Activated CD4-positive, alpha-beta T cell treated with anti-CD3 and anti-CD28 coated beads for 36 hours (primary cell): ENCODE measurements at regions not wholly inside any gene's neighbourhood (a gene's known extent, or its start where the extent isn't known, plus 50 kb on each side); places are given as distances from the start of the nearest gene placed in this dataset.
"Not testable (repeated sequence)": the region's sequence is repeated elsewhere in the genome, so short reads cannot be mapped to it uniquely, and the experiment has no call there.

Experiments used
- ATAC-seq: fragments of 200-7000 bp; cut with Tn5 transposase; one replicate; pipeline ENCODE4 v1.10.0; 2021; ENCODE audit warnings: mild to moderate bottlenecking, moderate library complexity
- CTCF ChIA-PET: fragments of 350-600 bp; sonication (Branson Sonifier 250); formaldehyde crosslinking; loops from one replicate; lab custom pipeline; 2021; ENCODE audit warnings: antibody characterized with exemption; lab: Charles Lee
- POLR2A ChIA-PET: fragments of 350-600 bp; sonication (Branson Sonifier 250); formaldehyde crosslinking; loops from one replicate; lab custom pipeline; 2021; ENCODE audit warnings: antibody characterized with exemption, inconsistent platforms; lab: Charles Lee
- DNase-seq: peaks from one replicate; pipeline ENCODE4 v3.0.0-alpha.2; 2020
- H3K27ac Mint-ChIP-seq: one replicate; pipeline ENCODE4 v1.8.0; 2021; ENCODE audit warnings: mixed read lengths
- H3K27me3 Mint-ChIP-seq: one replicate; pipeline ENCODE4 v1.8.0; 2021; ENCODE audit warnings: mixed read lengths
- H3K36me3 Mint-ChIP-seq: one replicate; pipeline ENCODE4 v1.8.0; 2021; ENCODE audit warnings: low read depth, mixed read lengths
- H3K4me1 Mint-ChIP-seq: one replicate; pipeline ENCODE4 v1.8.0; 2021; ENCODE audit warnings: mixed read lengths
- H3K4me3 Mint-ChIP-seq: one replicate; pipeline ENCODE4 v1.8.0; 2021; ENCODE audit warnings: mild to moderate bottlenecking, moderate library complexity, mixed read lengths
- H3K9me3 Mint-ChIP-seq: one replicate; pipeline ENCODE4 v1.8.0; 2021; ENCODE audit warnings: low read depth, mixed read lengths
- intact Hi-C, 2 experiments: fragments of 100-400 bp; cut with DNase I in 1 of 2; cut with micrococcal nuclease in 1 of 2; formaldehyde crosslinking; loops; one replicate each; pipeline versions ENCODE4 v1.14.2 to v1.15.1; 2022 to 2024; cut with DNase I, micrococcal nuclease

GRCh38 chr2:195536906-195537305 is 120.1 kb upstream of the SLC39A10 start:
- Mint-ChIP-seq H3K36me3 (peaks cover 9% of the 10 kb centered on the region), H3K4me1 (peaks cover 84% of the 10 kb centered on the region), H3K4me3 (peak overlapping the region; percentile 41), H3K27me3 (no peaks in the 10 kb centered on the region), H3K27ac (peak overlapping the region; percentile 100), H3K9me3 (peaks cover 14% of the 10 kb centered on the region)
- ATAC-seq: no peak
- DNase-seq: no peak
- CTCF ChIA-PET: interaction anchor here (1.1 to 4.3 kb wide), 3 partner anchors 8 to 123 kb away, joined by 3 to 33 read pairs (median 5); no protein-coding TSS in a partner anchor
- intact Hi-C loops: loop anchor here (1.0 to 10.0 kb wide), 4 partner anchors 7 to 638 kb away; partner anchors contain the start of gene STK17B (in 2 of the 2)
- POLR2A ChIA-PET: interaction anchor here (1.3 to 5.2 kb wide), 3 partner anchors 8 to 24 kb away, joined by 3 to 44 read pairs (median 33); no protein-coding TSS in a partner anchor

- H3K9me3 Mint-ChIP-seq: peaks cover 9% of the 10 kb centered on the region
- ChIA-PET CTCF (interaction anchor here (1.6 to 4.3 kb wide), 4 partner anchors 9 to 124 kb away, joined by 5 to 33 read pairs (median 17); no protein-coding TSS in a partner anchor), POLR2A (interaction anchor here (0.7 to 5.2 kb wide), 6 partner anchors 8 to 121 kb away, joined by 3 to 44 read pairs (median 16); partner anchors contain the start of gene SLC39A10)
- H3K27me3 Mint-ChIP-seq: no peaks in the 10 kb centered on the region
- H3K27ac Mint-ChIP-seq: peak overlapping the region; percentile 100
- DNase-seq: peak; percentile 86
- H3K36me3 Mint-ChIP-seq: peaks cover 5% of the 10 kb centered on the region
- peaks cover 88% of the 10 kb centered on the region for H3K4me1 Mint-ChIP-seq
- peak overlapping the region; percentile 48 for H3K4me3 Mint-ChIP-seq
- ATAC-seq: peak; percentile 67
- intact Hi-C loops: loop anchor here (1.0 to 10.0 kb wide), 5 partner anchors 8 to 639 kb away; partner anchors contain the start of gene STK17B (in 2 of the 2)
Observed at GRCh38 chr2:195535911-195536522, 121.0 kb upstream of the SLC39A10 start.

GRCh38 chr2:195534971-195535370 is 122.1 kb upstream of the SLC39A10 start:
- Mint-ChIP-seq H3K4me3 (peak overlapping the region; percentile 78), H3K27me3 (no peaks in the 10 kb centered on the region), H3K4me1 (peaks cover 91% of the 10 kb centered on the region), H3K9me3 (peaks cover 5% of the 10 kb centered on the region), H3K27ac (peak overlapping the region; percentile 100), H3K36me3 (peaks cover 5% of the 10 kb centered on the region)
- intact Hi-C loops: loop anchor here (1.0 to 10.0 kb wide), 6 partner anchors 24 to 640 kb away; partner anchors contain the start of genes STK17B (in 2 of the 2) and SLC39A10 (in 1 of the 2)
- ChIA-PET CTCF (interaction anchor here (1.2 to 4.3 kb wide), 5 partner anchors 10 to 543 kb away, joined by 3 to 33 read pairs (median 12); no protein-coding TSS in a partner anchor), POLR2A (interaction anchor here (0.9 to 5.2 kb wide), 5 partner anchors 10 to 125 kb away, joined by 5 to 44 read pairs (median 30); partner anchors contain the start of gene SLC39A10)
- DNase-seq (no peak), ATAC-seq (no peak)

- Mint-ChIP-seq H3K4me3 (peak overlapping the region; percentile 78), H3K27me3 (no peaks in the 10 kb centered on the region), H3K27ac (peak overlapping the region; percentile 100), H3K9me3 (peaks cover 5% of the 10 kb centered on the region), H3K36me3 (peaks cover 5% of the 10 kb centered on the region), H3K4me1 (peaks cover 82% of the 10 kb centered on the region)
- ChIA-PET CTCF (interaction anchor here (0.9 to 4.3 kb wide), 12 partner anchors 11 to 544 kb away, joined by 3 to 33 read pairs (median 4); no protein-coding TSS in a partner anchor), POLR2A (interaction anchor here (0.6 to 5.2 kb wide), 9 partner anchors 9 to 126 kb away, joined by 3 to 44 read pairs (median 5); partner anchors contain the start of gene SLC39A10)
- intact Hi-C loops: loop anchor here (1.0 to 10.0 kb wide), 7 partner anchors 25 to 641 kb away; partner anchors contain the start of genes STK17B (in 2 of the 2) and SLC39A10 (in 1 of the 2)
- DNase-seq: peak; percentile 86
- ATAC-seq: peak; percentile 75
Observed at GRCh38 chr2:195533771-195534642, 123.0 kb upstream of the SLC39A10 start.

- Mint-ChIP-seq H3K4me3 (peak overlapping the region; percentile 78), H3K36me3 (peaks cover 5% of the 10 kb centered on the region), H3K9me3 (peaks cover 5% of the 10 kb centered on the region), H3K27ac (peak overlapping the region; percentile 100), H3K27me3 (no peaks in the 10 kb centered on the region), H3K4me1 (peaks cover 70% of the 10 kb centered on the region)
- DNase-seq (no peak), ATAC-seq (no peak)
- ChIA-PET POLR2A (interaction anchor here (0.6 to 5.2 kb wide), 6 partner anchors 12 to 298 kb away, joined by 3 to 44 read pairs (median 5); partner anchors contain the start of gene SLC39A10), CTCF (interaction anchor here (0.9 to 4.3 kb wide), 9 partner anchors 9 to 128 kb away, joined by 3 to 33 read pairs (median 5); no protein-coding TSS in a partner anchor)
- intact Hi-C loops: loop anchor here (2.0 to 10.0 kb wide), 2 partner anchors 172 to 642 kb away; partner anchors contain the start of gene STK17B (in 2 of the 2)
Observed at GRCh38 chr2:195532628-195533271, 124.3 kb upstream of the SLC39A10 start.

GRCh38 chr2:195532255-195532627 is 124.8 kb upstream of the SLC39A10 start:
- CTCF ChIA-PET: interaction anchor here (0.7 to 1.6 kb wide), 5 partner anchors 9 to 128 kb away, joined by 3 to 5 read pairs (median 3); no protein-coding TSS in a partner anchor
- Mint-ChIP-seq H3K27me3 (no peaks in the 10 kb centered on the region), H3K27ac (peak overlapping the region; percentile 100), H3K4me3 (peak overlapping the region; percentile 78), H3K36me3 (peaks cover 5% of the 10 kb centered on the region), H3K4me1 (peaks cover 65% of the 10 kb centered on the region), H3K9me3 (peaks cover 5% of the 10 kb centered on the region)
- POLR2A ChIA-PET: interaction anchor here (0.7 to 5.2 kb wide), 4 partner anchors 12 to 128 kb away, joined by 4 to 44 read pairs (median 18); partner anchors contain the start of gene SLC39A10
- DNase-seq: no peak
- intact Hi-C loops: loop anchor here (2.0 to 10.0 kb wide), 2 partner anchors 171 to 643 kb away; partner anchors contain the start of gene STK17B (in 2 of the 2)
- ATAC-seq: no peak

GRCh38 chr2:195531754-195532153 is 125.3 kb upstream of the SLC39A10 start:
- H3K27ac Mint-ChIP-seq: peak overlapping the region; percentile 100
- ATAC-seq: no peak
- peaks cover 60% of the 10 kb centered on the region for H3K4me1 Mint-ChIP-seq
- intact Hi-C loops: loop anchor here (2.0 to 10.0 kb wide), 2 partner anchors 171 to 643 kb away; partner anchors contain the start of gene STK17B (in 2 of the 2)
- POLR2A ChIA-PET: no interaction called here
- CTCF ChIA-PET: interaction anchor here (0.7 to 1.6 kb wide), 3 partner anchors 17 to 129 kb away, joined by 3 to 5 read pairs (median 3); no protein-coding TSS in a partner anchor
- no peak overlapping the region for H3K4me3 Mint-ChIP-seq
- DNase-seq: no peak
- no peaks in the 10 kb centered on the region for H3K27me3 Mint-ChIP-seq
- H3K9me3 Mint-ChIP-seq: peaks cover 5% of the 10 kb centered on the region
- H3K36me3 Mint-ChIP-seq: peaks cover 5% of the 10 kb centered on the region

GRCh38 chr2:195523242-195523641 is 133.8 kb upstream of the SLC39A10 start:
- DNase-seq, ATAC-seq, POLR2A ChIA-PET, H3K27ac Mint-ChIP-seq, intact Hi-C loops, H3K36me3 Mint-ChIP-seq, H3K4me3 Mint-ChIP-seq, CTCF ChIA-PET, H3K27me3 Mint-ChIP-seq, H3K9me3 Mint-ChIP-seq: not testable (repeated sequence)
- H3K4me1 Mint-ChIP-seq: peaks cover 10% of the 10 kb centered on the region

- no peaks in the 10 kb centered on the region for H3K9me3 Mint-ChIP-seq
- H3K36me3 Mint-ChIP-seq: peaks cover 9% of the 10 kb centered on the region
- peaks cover 12% of the 10 kb centered on the region for H3K4me1 Mint-ChIP-seq
- ATAC-seq (no peak), DNase-seq (no peak)
- ChIA-PET CTCF (interaction anchor here (0.9 to 1.7 kb wide), 2 partner anchors 33 to 139 kb away, joined by 3 read pairs; no protein-coding TSS in a partner anchor), POLR2A (no interaction called here)
- intact Hi-C loops: no loop called here
- H3K27ac Mint-ChIP-seq: no peak overlapping the region
- no peak overlapping the region for H3K4me3 Mint-ChIP-seq
- no peaks in the 10 kb centered on the region for H3K27me3 Mint-ChIP-seq
Observed at GRCh38 chr2:195521589-195521988, 135.4 kb upstream of the SLC39A10 start.
